ENCODE measurements at regions not wholly inside any gene's neighbourhood (a gene's known extent, or its start where the extent isn't known, plus 50 kb on each side); places are given as distances from the start of the nearest gene placed in this dataset.

DNA sequence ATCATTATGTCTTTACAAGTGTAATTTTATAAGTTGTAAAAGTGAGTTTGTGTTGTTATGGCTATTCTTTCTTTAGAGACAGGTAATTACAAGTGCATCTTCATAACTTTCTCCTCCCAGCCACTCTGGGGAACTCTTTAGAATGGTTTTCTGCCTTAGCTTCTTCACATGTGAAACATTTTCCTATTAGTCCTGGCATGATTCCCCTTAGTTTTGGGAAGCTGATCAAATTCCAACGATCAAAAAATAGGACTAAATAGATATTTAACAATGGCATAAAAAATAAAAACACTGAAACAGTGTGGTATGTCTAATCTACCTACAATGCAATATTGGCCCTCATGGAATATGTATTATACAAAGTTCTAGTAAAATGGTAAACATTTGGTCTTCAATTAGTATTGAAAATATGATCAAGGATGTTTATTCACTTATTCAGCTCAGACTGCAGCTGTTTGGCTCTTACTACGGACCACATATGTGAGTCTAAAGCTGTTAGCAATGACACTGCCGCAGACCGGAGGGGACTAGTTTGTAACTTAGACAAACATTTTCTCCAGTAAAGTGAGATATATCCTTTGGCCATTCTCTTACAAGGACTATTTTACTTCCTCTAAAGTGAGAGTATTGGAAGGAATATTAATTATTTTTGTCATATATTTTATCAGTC is 890.8 kb upstream of the USP15 start:
- Histone ChIP-seq H3K4me3 (no peak overlapping the region), H3K36me3 (no peaks in the 10 kb centered on the region), H3K27ac (no peak overlapping the region), H3K27me3 (no peaks in the 10 kb centered on the region), H3K4me1 (no peaks in the 10 kb centered on the region), H3K9me3 (no peaks in the 10 kb centered on the region)
- TF ChIP-seq EP300 (IDR thresholded peaks at IDR 0.05) (no peak), POLR2A (IDR thresholded peaks at IDR 0.05) (no peak), POLR2AphosphoS5 (IDR thresholded peaks at IDR 0.05) (no peak)
- TF ChIP-seq, protein P1, sequence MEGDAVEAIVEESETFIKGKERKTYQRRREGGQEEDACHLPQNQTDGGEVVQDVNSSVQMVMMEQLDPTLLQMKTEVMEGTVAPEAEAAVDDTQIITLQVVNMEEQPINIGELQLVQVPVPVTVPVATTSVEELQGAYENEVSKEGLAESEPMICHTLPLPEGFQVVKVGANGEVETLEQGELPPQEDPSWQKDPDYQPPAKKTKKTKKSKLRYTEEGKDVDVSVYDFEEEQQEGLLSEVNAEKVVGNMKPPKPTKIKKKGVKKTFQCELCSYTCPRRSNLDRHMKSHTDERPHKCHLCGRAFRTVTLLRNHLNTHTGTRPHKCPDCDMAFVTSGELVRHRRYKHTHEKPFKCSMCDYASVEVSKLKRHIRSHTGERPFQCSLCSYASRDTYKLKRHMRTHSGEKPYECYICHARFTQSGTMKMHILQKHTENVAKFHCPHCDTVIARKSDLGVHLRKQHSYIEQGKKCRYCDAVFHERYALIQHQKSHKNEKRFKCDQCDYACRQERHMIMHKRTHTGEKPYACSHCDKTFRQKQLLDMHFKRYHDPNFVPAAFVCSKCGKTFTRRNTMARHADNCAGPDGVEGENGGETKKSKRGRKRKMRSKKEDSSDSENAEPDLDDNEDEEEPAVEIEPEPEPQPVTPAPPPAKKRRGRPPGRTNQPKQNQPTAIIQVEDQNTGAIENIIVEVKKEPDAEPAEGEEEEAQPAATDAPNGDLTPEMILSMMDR (IDR thresholded peaks at IDR 0.05), result no peak
- intact Hi-C loops (cut with DNase I), result no loop called here
- 77% methylated on average over 4 of the region's 4 CpGs for WGBS, 2 donors
- DNase-seq, result no peak

DNA sequence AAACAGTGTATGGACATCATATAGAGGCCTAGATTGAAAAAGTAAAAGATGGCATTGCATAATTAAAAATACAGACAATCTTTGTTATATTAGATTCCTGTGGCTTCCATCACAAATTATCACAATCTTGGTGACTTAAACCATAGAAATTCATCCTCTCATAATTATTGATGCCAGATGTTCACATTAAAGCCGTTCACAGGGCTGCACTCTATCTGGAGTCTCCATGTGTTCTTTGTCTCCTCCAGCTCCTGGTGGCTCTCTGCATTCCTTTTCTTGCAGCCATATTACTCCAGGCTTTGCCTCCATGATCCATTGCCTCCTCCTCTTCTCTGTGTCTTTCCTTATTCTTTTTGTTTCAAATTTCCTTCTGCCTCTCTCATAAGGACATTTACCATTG is 875.7 kb upstream of the USP15 start:
- TF ChIP-seq EP300 (IDR thresholded peaks at IDR 0.05), result no peak
- TF ChIP-seq POLR2A (IDR thresholded peaks at IDR 0.05), result no peak
- TF ChIP-seq POLR2AphosphoS5 (IDR thresholded peaks at IDR 0.05), result no peak
- TF ChIP-seq, protein P1 (IDR thresholded peaks at IDR 0.05), result no peak
- DNase-seq, result no peak
- no peaks in the 10 kb centered on the region for H3K27me3 ChIP-seq
- intact Hi-C loops (cut with DNase I), result no loop called here
- no peak overlapping the region for H3K27ac ChIP-seq
- no peaks in the 10 kb centered on the region for H3K36me3 ChIP-seq
- 28 to 55% methylated on average over 1 of the region's 1 CpG for WGBS, 2 donors
- no peaks in the 10 kb centered on the region for H3K4me1 ChIP-seq
- no peak overlapping the region for H3K4me3 ChIP-seq
- H3K9me3 ChIP-seq, result no peaks in the 10 kb centered on the region

DNA sequence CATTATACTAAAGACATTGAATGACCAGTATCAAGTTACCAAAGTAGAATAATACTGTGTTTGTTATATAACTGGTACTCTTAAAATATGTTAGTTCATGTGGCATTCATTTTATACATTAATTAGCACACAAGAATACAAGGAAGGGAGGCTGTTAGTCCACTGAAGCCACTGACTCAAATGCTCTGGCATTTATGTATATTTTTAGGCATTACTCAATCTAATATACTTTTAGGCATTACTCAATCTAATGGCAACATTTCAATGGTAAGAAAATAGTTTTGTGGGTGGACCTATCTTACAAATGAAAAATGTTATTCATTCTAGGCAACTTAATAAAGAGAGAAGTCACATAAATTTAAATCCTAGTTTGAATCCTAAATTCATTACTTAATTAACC is 874.4 kb upstream of the USP15 start:
- no peak for DNase-seq
- Histone ChIP-seq H3K27ac (no peak overlapping the region), H3K36me3 (no peaks in the 10 kb centered on the region), H3K4me3 (no peak overlapping the region), H3K9me3 (no peaks in the 10 kb centered on the region), H3K4me1 (no peaks in the 10 kb centered on the region), H3K27me3 (no peaks in the 10 kb centered on the region)
- intact Hi-C loops (cut with DNase I), result no loop called here
- TF ChIP-seq POLR2A (IDR thresholded peaks at IDR 0.05), result no peak
- TF ChIP-seq, protein P1 (IDR thresholded peaks at IDR 0.05), result no peak
- TF ChIP-seq POLR2AphosphoS5 (IDR thresholded peaks at IDR 0.05), result no peak
- no peak for TF ChIP-seq EP300 (IDR thresholded peaks at IDR 0.05)

DNA sequence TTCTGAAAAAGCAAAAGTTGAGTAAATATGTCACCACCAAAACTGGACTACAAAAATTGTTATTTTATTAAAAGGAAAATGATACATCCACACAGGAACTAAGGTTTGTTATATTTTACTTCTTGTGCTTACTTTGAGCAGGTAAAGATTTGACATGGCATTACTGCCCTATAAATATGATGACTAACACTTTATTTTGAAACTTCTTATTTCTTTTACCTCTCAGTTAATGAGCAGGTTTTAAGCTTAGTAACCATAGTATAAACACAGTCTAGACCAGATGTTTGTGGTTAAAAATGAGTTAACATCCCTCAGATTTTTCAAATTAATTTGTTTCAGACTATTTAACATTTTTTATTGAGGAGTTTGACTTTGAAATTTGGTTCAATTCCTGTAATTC is 862.5 kb upstream of the USP15 start:
- Histone ChIP-seq H3K36me3 (no peaks in the 10 kb centered on the region), H3K27me3 (no peaks in the 10 kb centered on the region), H3K4me1 (no peaks in the 10 kb centered on the region), H3K9me3 (no peaks in the 10 kb centered on the region), H3K4me3 (no peak overlapping the region), H3K27ac (no peak overlapping the region)
- TF ChIP-seq POLR2A (IDR thresholded peaks at IDR 0.05) (no peak), EP300 (IDR thresholded peaks at IDR 0.05) (no peak), POLR2AphosphoS5 (IDR thresholded peaks at IDR 0.05) (no peak)
- TF ChIP-seq, protein P1 (IDR thresholded peaks at IDR 0.05), result no peak
- no peak for DNase-seq
- intact Hi-C loops (cut with DNase I), result no loop called here

DNA sequence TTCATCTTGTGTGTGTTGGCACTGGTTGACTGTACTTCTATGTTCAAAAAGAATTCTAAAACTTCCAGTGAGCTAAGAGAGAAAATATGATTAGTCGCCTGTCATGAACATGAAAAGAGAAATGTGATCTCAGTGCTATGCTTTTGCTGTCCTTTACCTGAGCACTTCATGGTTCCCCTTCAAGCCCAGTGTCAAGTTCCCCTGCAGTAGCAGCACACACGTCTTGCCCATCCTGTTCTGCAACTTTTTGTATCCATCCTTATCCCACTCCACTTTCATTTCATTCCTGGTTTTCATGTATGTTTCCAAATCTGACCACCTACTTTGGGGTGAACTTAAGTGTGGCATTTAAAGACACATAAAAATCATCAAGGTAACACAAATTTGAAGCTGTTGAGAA is 848.0 kb upstream of the USP15 start:
- WGBS, 2 donors, result 48 to 55% methylated on average over 2 of the region's 2 CpGs
- no peak overlapping the region for H3K4me3 ChIP-seq
- intact Hi-C loops (cut with DNase I), result no loop called here
- no peaks in the 10 kb centered on the region for H3K9me3 ChIP-seq
- no peak for DNase-seq
- no peak overlapping the region for H3K27ac ChIP-seq
- TF ChIP-seq EP300 (IDR thresholded peaks at IDR 0.05) (no peak), POLR2A (IDR thresholded peaks at IDR 0.05) (no peak), POLR2AphosphoS5 (IDR thresholded peaks at IDR 0.05) (no peak)
- TF ChIP-seq, protein P1 (IDR thresholded peaks at IDR 0.05), result no peak
- H3K4me1 ChIP-seq, result no peaks in the 10 kb centered on the region
- H3K36me3 ChIP-seq, result no peaks in the 10 kb centered on the region
- no peaks in the 10 kb centered on the region for H3K27me3 ChIP-seq

All from sigmoid colon (tissue), 6 donors.